Kidney (tissue), 13 donors: ENCODE measurements at regions not wholly inside any gene's neighbourhood (a gene's known extent, or its start where the extent isn't known, plus 50 kb on each side); places are given as distances from the start of the nearest gene placed in this dataset.

Source experiments
- DNase-seq, 5 donors: peaks; one replicate each; pipeline ENCODE4 v3.0.0-alpha.2; 2013 to 2020
- FAIRE-seq: peaks from 2 replicates; lab custom pipeline; 2012; peaks lifted over from hg19 to GRCh38; lab: Jason Lieb, UNC
- H3K27ac ChIP-seq, 2 donors: one replicate each; pipeline ENCODE4 v1.7.0; 2013; ENCODE audit warnings: low read depth in 2 of 2, low read length in 2 of 2, inconsistent platforms in 1 of 2
- H3K27me3 ChIP-seq: one replicate; pipeline ENCODE4 v1.7.1; 2013; ENCODE audit warnings: low read length, inconsistent platforms; ENCODE audit not compliant: control insufficient read depth, insufficient read depth
- H3K36me3 ChIP-seq, 3 donors: one replicate each; pipeline versions ENCODE4 v1.7.0 to v1.7.1; 2013; ENCODE audit warnings: low read length in 3 of 3, control low read depth in 1 of 3, inconsistent platforms in 1 of 3; ENCODE audit not compliant: insufficient read depth in 3 of 3, control insufficient read depth in 2 of 3
- H3K4me1 ChIP-seq, 3 donors: one replicate each; pipeline versions ENCODE4 v1.7.0 to v1.7.1; 2013; ENCODE audit warnings: low read length in 3 of 3, inconsistent platforms in 1 of 3, low read depth in 1 of 3; ENCODE audit not compliant: control insufficient read depth in 2 of 3, insufficient read depth in 2 of 3
- H3K4me3 ChIP-seq, 3 donors: one replicate each; pipeline versions ENCODE4 v1.7.0 to v1.8.1; 2013; ENCODE audit warnings: low read length in 3 of 3, control low read depth in 1 of 3, inconsistent platforms in 1 of 3
- H3K9ac ChIP-seq, 3 donors: one replicate each; pipeline versions ENCODE4 v1.7.0 to v1.7.1; 2013; ENCODE audit warnings: low read length in 3 of 3, control low read depth in 1 of 3, inconsistent platforms in 1 of 3
- H3K9me3 ChIP-seq, 3 donors: one replicate each; pipeline versions ENCODE4 v1.7.0 to v1.7.1; 2013; ENCODE audit warnings: low read length in 3 of 3, control low read depth in 1 of 3, inconsistent platforms in 1 of 3; ENCODE audit not compliant: control insufficient read depth in 2 of 3, insufficient read depth in 1 of 3
- intact Hi-C: fragments of 100-400 bp; cut with DNase I; formaldehyde crosslinking; loops from one replicate; pipeline ENCODE4 v1.11.1; 2022
- TF ChIP-seq, protein P1 (sequence below): IDR thresholded peaks from 3 replicates; pipeline ENCODE4 v1.5.1; 2012; ENCODE audit warnings: mild to moderate bottlenecking, moderate library complexity, borderline replicate concordance; ENCODE audit not compliant: insufficient read depth; ENCODE audit errors: extremely low read depth
- donor health status: control.
- donor health status: control.
- donor health status: control.
- donor health status: control.
- donor health status: control.
- donor health status: DM: yes; HTN: yes; CAD: no.
- donor health status: Normal renal cell carcinoma (clear cell type).

DNA sequence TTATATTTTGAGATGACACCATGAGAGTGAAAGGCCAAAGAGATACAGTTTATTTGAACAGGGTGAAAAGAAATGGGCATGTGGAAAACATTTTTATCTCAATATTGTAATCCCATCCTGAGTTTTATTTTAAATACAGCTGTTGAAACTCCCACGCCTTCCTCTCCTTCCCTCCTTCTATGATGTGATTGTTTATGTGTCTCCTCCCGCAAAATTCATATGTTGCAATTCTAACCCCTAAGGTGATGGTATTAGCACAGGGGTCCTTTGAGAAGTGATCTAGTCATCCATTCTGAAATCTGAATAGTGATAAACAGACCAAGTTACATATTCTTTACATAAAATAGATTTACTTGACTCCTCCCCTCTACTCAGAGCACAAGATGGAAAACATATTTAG lies 1275.4 kb upstream of the C9orf72 start:
- TF ChIP-seq, protein P1, sequence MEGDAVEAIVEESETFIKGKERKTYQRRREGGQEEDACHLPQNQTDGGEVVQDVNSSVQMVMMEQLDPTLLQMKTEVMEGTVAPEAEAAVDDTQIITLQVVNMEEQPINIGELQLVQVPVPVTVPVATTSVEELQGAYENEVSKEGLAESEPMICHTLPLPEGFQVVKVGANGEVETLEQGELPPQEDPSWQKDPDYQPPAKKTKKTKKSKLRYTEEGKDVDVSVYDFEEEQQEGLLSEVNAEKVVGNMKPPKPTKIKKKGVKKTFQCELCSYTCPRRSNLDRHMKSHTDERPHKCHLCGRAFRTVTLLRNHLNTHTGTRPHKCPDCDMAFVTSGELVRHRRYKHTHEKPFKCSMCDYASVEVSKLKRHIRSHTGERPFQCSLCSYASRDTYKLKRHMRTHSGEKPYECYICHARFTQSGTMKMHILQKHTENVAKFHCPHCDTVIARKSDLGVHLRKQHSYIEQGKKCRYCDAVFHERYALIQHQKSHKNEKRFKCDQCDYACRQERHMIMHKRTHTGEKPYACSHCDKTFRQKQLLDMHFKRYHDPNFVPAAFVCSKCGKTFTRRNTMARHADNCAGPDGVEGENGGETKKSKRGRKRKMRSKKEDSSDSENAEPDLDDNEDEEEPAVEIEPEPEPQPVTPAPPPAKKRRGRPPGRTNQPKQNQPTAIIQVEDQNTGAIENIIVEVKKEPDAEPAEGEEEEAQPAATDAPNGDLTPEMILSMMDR, result no peak
- intact Hi-C loops, result no loop called here
- H3K4me3 ChIP-seq, result no peak overlapping the region
- no peaks in the 10 kb centered on the region for H3K4me1 ChIP-seq
- no peak for FAIRE-seq
- H3K27ac ChIP-seq, result no peak overlapping the region
- no peak for DNase-seq
- H3K9ac ChIP-seq, result no peak overlapping the region
- H3K27me3 ChIP-seq, result no peaks in the 10 kb centered on the region
- H3K9me3 ChIP-seq, result no peaks in the 10 kb centered on the region
- H3K36me3 ChIP-seq, result no peaks in the 10 kb centered on the region

DNA sequence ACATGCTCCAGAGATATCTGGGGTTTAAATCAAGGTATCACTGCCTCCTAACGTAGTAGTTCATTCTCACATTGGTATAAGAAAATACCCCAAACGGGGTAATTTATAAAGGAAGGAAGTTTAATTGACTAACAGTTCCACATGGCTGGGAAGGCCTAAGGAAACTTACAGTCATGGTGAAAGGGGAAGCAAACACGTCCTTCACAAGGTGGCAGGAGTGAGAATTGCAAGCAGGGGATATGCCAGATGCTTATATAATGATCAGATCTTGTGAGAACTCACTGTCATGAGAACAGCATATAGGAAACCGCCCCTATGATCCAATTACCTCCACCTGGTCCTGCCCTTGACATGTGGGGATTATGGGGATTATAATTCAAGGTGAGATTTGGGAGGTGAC lies 1280.2 kb upstream of the C9orf72 start:
- H3K4me3 ChIP-seq, result no peak overlapping the region
- no peaks in the 10 kb centered on the region for H3K36me3 ChIP-seq
- no peaks in the 10 kb centered on the region for H3K9me3 ChIP-seq
- FAIRE-seq (no peak), DNase-seq (no peak)
- H3K4me1 ChIP-seq, result no peaks in the 10 kb centered on the region
- H3K27me3 ChIP-seq, result no peaks in the 10 kb centered on the region
- no peak overlapping the region for H3K27ac ChIP-seq
- TF ChIP-seq, protein P1, result no peak
- no peak overlapping the region for H3K9ac ChIP-seq
- intact Hi-C loops, result no loop called here

- DNase-seq (peak in 1 of 5 donors; percentile 7), FAIRE-seq (no peak)
- Histone ChIP-seq H3K36me3 (no peaks in the 10 kb centered on the region), H3K4me3 (no peak overlapping the region), H3K4me1 (no peaks in the 10 kb centered on the region), H3K9ac (no peak overlapping the region), H3K27ac (no peak overlapping the region), H3K9me3 (no peaks in the 10 kb centered on the region), H3K27me3 (no peaks in the 10 kb centered on the region)
- intact Hi-C loops, result no loop called here
- TF ChIP-seq, protein P1, result no peak
Observed at GRCh38 chr9:28866951-28867350, 1293.7 kb upstream of the C9orf72 start.

DNA sequence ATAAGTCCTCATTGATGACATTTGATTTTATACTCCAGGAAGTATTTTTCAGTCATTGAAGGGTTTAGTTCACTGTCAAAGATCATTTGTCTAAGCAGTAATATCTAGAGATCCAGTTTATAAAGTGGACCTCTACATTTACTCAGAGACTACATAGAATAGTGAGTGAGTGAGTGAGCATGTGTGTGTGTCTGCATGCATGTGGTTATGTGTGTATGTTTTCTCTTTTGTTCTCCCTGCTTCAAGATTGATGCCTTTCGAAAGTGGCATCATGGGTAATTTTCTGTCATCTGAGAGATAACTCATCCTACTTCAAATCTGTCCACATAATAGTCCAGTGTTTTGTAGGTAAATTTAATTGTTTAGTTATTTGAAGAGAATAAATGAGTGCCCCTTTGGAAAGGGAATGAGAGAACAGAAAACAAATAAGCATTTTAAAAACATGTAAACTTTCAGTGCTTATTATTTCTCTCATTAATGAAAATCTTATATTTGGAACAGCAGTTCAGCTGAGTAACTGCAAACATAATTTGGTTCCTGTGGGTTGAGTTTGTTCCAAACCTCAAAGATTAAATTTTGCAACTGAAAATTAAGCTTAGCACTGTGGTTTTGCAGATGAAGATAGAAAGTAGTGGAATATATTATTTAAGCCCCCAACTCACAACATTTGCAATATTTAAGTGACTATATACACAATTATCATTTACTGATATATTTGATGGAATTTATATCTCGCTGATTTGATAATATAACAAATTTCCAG lies 1295.1 kb upstream of the C9orf72 start:
- intact Hi-C loops, result no loop called here
- Histone ChIP-seq H3K36me3 (no peaks in the 10 kb centered on the region), H3K4me3 (no peak overlapping the region), H3K27me3 (no peaks in the 10 kb centered on the region), H3K9ac (no peak overlapping the region), H3K9me3 (no peaks in the 10 kb centered on the region), H3K27ac (no peak overlapping the region), H3K4me1 (no peaks in the 10 kb centered on the region)
- no peak for FAIRE-seq
- TF ChIP-seq, protein P1, result no peak
- DNase-seq, result no peak
